K562 (cell line): ENCODE measurements at regions not wholly inside any gene's neighbourhood (a gene's known extent, or its start where the extent isn't known, plus 50 kb on each side); places are given as distances from the start of the nearest gene placed in this dataset.

Experiments used
- ATAC-seq: fragments of 200-7000 bp; cut with Tn5 transposase; 3 replicates; pipeline ENCODE4 v1.9.1; 2020; ENCODE audit warnings: moderate library complexity
- BruUV-seq: library from RNA; stranded (reverse); fragments of 400-500 nt; replicated peaks from 2 replicates; lab custom pipeline; 2021; lab: Mats Ljungman, UMichigan
- CTCF ChIA-PET: fragments of 300-600 bp; formaldehyde crosslinking; extraction: SDS; loops from one replicate; lab custom pipeline; 2021; ENCODE audit warnings: low intra/inter-chr PET ratio; lab: Yijun Ruan, JAX
- POLR2A ChIA-PET: fragments of 300-600, 350-650 bp; sonication (Branson Sonifier 250); formaldehyde crosslinking; extraction: SDS; loops from one replicate; lab custom pipeline; 2021; ENCODE audit warnings: antibody characterized with exemption, inconsistent platforms; lab: Yijun Ruan, JAX
- DNase-seq, 4 experiments: peaks; one replicate each; pipeline versions ENCODE4 v3.0.0 to v3.0.0-alpha.2; 2011 to 2018; ENCODE audit warnings: low spot score in 3 of 4, mixed read lengths in 3 of 4; ENCODE audit errors: extremely low read depth in 1 of 4
- FAIRE-seq: peaks from 2 replicates; lab custom pipeline; 2011; peaks lifted over from hg19 to GRCh38; lab: Jason Lieb, UNC
- H2AFZ ChIP-seq: 2 replicates; pipeline ENCODE4 v1.6.0; 2011; ENCODE audit warnings: low read depth, low read length, control low read depth, inconsistent platforms
- H3K27ac ChIP-seq: fragments of 200-600 bp; 3 replicates; pipeline ENCODE4 v1.8.0; 2011; ENCODE audit warnings: low read depth, mild to moderate bottlenecking, control low read depth, inconsistent platforms, low read length, moderate library complexity, mixed read lengths; ENCODE audit errors: extremely low read depth
- H3K27me3 ChIP-seq, 2 experiments: fragments of 300-600 bp in 1 of 2; 2 replicates in 1 of 2; 3 replicates in 1 of 2; pipeline versions ENCODE4 v1.6.0 to v1.8.0; 2011; ENCODE audit warnings: inconsistent platforms in 2 of 2, low read length in 2 of 2, mild to moderate bottlenecking in 1 of 2, mixed read lengths in 1 of 2, moderate library complexity in 1 of 2; ENCODE audit not compliant: control insufficient read depth in 2 of 2, insufficient read depth in 2 of 2
- H3K36me3 ChIP-seq: fragments of 300-600 bp; 3 replicates; pipeline ENCODE4 v1.8.0; 2011; ENCODE audit warnings: mild to moderate bottlenecking, low read length, inconsistent platforms; ENCODE audit not compliant: control insufficient read depth, insufficient read depth
- H3K4me1 ChIP-seq, 2 experiments: fragments of 200-600 bp in 1 of 2; replicated peaks in 1 of 2; 2 replicates in 1 of 2; 3 replicates in 1 of 2; pipeline versions ENCODE4 v1.5.1 to v1.8.0; 2011; ENCODE audit warnings: inconsistent platforms in 2 of 2, low read length in 2 of 2, mild to moderate bottlenecking in 1 of 2, mixed read lengths in 1 of 2, moderate library complexity in 1 of 2; ENCODE audit not compliant: control insufficient read depth in 2 of 2, insufficient read depth in 2 of 2
- H3K4me2 ChIP-seq: 2 replicates; pipeline ENCODE4 v1.6.1; 2011; ENCODE audit warnings: low read length, control low read depth, inconsistent platforms, mixed read lengths; ENCODE audit not compliant: insufficient read depth
- H3K4me3 ChIP-seq: fragments of 200-600 bp; sonication (generic), shearing (Covaris generic); 2 replicates; pipeline ENCODE4 v1.5.1; 2016; ENCODE audit warnings: control low read depth, inconsistent platforms
- H3K79me2 ChIP-seq: fragments of 200-600 bp; 3 replicates; pipeline ENCODE4 v1.8.0; 2011; ENCODE audit warnings: low read length, inconsistent platforms; ENCODE audit not compliant: control insufficient read depth, insufficient read depth
- H3K9ac ChIP-seq, 2 experiments: 2 replicates each; pipeline versions ENCODE4 v1.6.0 to v1.6.1; 2011; ENCODE audit warnings: low read depth in 2 of 2, low read length in 2 of 2, control low read depth in 1 of 2, inconsistent platforms in 1 of 2, mild to moderate bottlenecking in 1 of 2, mixed read lengths in 1 of 2; ENCODE audit not compliant: insufficient read depth in 1 of 2
- H3K9me1 ChIP-seq: one replicate; pipeline ENCODE4 v1.6.0; 2011; ENCODE audit warnings: inconsistent platforms, mild to moderate bottlenecking, low read length, moderate library complexity; ENCODE audit not compliant: control insufficient read depth, insufficient read depth
- H3K9me3 ChIP-seq: replicated peaks from 2 replicates; pipeline ENCODE4 v1.5.1; 2011; ENCODE audit warnings: low read depth, low read length, inconsistent platforms; ENCODE audit not compliant: control insufficient read depth, insufficient read depth
- H4K20me1 ChIP-seq: replicated peaks from 2 replicates; pipeline ENCODE4 v1.6.1; 2011; ENCODE audit warnings: low read length, inconsistent platforms, mixed read lengths; ENCODE audit not compliant: control insufficient read depth, insufficient read depth
- CBFB ChIP-seq: sonication (generic); formaldehyde crosslinking; IDR thresholded peaks from 2 replicates; pipeline ENCODE4 v1.4.0; 2020; ENCODE audit warnings: mild to moderate bottlenecking, missing genetic modification reagents
- FOXJ2 ChIP-seq: fragments of 200-800 bp; sonication (Bioruptor generic); IDR thresholded peaks from 2 replicates; pipeline ENCODE4 v1.6.1; 2016; ENCODE audit warnings: missing genetic modification characterization, missing compliant biosample characterization
- LARP7 ChIP-seq: fragments of 450-650 bp; IDR thresholded peaks from 2 replicates; pipeline ENCODE4 v1.6.1; 2016
- NCOA2 ChIP-seq, 2 experiments: fragments of 450-650 bp; IDR thresholded peaks; 2 replicates each; pipeline ENCODE4 v1.6.1; 2018; ENCODE audit warnings: mild to moderate bottlenecking in 2 of 2, moderate library complexity in 1 of 2; ENCODE audit not compliant: partially characterized antibody in 2 of 2
- POU5F1 ChIP-seq: fragments of 150-350 bp; IDR thresholded peaks from 2 replicates; pipeline ENCODE4 v1.6.1; 2014; ENCODE audit warnings: borderline replicate concordance, low read length, low read depth, mild to moderate bottlenecking; ENCODE audit not compliant: partially characterized antibody
- RFX5 ChIP-seq: IDR thresholded peaks from 2 replicates; pipeline ENCODE4 v1.6.1; 2011; ENCODE audit warnings: low read depth, mild to moderate bottlenecking, improper control_type of control experiment, low read length
- RUNX1 ChIP-seq: sonication (generic); IDR thresholded peaks from 2 replicates; pipeline ENCODE4 v1.6.1; 2016; ENCODE audit warnings: antibody characterized with exemption, low read depth
- XRCC3 ChIP-seq: fragments of 450-650 bp; IDR thresholded peaks from 2 replicates; pipeline ENCODE4 v1.6.1; 2017; ENCODE audit warnings: mild to moderate bottlenecking, moderate library complexity
- ZNF23 ChIP-seq: fragments of 250-450 bp; sonication (Bioruptor Pico); IDR thresholded peaks from 2 replicates; pipeline ENCODE4 v1.4.0; 2020; ENCODE audit warnings: mild to moderate bottlenecking
- WGBS: fragments of 100-300 bp; shearing (Covaris generic); methylation state at CpG from one replicate; pipeline ENCODE4 v1.1.6; 2016; ENCODE audit warnings: low coverage, mixed read lengths; ENCODE audit not compliant: insufficient coverage; ENCODE audit errors: missing lambda C conversion rate; 5-methylcytosine and 5-hydroxymethylcytosine counted together
- in situ Hi-C: fragments of 300-500 bp; cut with MboI; formaldehyde crosslinking; loops from 4 replicates; pipeline ENCODE4 v1.15.0; 2018; ENCODE audit warnings: inconsistent platforms, mixed read lengths
- intact Hi-C: fragments of 100-400 bp; cut with micrococcal nuclease; formaldehyde crosslinking; loops from 2 replicates; pipeline ENCODE4 v1.14.2; 2022

DNA sequence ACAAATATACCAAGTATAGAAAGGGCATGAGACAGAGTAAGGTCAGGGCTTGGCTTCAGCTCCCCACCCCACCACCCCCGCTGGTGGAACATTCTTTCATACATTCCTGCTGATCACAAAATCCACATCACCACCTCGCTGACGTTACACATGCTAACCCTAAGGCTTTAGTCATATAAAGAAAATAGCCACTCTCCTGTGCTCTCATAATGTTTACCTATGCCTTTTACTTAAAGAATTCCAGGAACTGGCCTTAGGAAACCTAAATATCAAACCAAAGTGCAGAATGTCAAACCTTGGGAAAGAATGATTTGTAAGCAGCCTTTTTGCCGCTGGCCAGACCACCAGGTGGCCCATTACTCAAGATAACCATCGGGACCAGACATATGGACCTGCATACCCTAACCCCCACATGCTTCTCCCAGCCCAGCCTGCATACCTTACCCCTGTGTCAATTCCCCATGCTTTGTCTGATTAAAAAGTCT, 136.3 kb upstream of the SLC39A10 start (continued):
- TF ChIP-seq NCOA2 (IDR thresholded peaks at IDR 0.05; ENCODE audit: partially characterized antibody in 2 of 2) (no peak), ZNF23 (CRISPR knock-in tag) (no peak), POU5F1 (no peak), RUNX1 (no peak)
- TF ChIP-seq, all 486 proteins: peak for 2

DNA sequence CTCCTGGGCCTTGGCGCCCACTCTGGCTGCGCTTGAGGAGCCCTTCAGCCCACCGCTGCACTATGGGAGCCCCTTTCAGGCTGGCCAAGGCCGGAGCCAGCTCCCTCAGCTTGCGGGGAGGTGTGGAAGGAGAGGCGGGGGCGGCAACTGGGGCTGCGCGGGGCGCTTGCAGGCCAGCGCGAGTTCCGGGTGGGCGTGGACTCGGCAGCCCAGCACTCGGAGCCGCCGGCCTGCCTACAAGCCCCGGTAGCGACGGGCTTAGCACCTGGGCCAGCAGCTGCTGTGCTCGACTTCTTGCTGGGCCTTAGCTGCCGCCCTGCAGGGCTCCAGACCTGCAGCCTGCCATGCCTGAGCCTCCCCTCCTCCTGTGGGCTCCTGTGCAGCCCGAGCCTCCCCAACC, 141.5 kb upstream of the SLC39A10 start:
- H3K9me3 ChIP-seq: peaks cover 4% of the 10 kb centered on the region; the same call in 1 of the 2 replicates
- no peak overlapping the region for H3K9ac ChIP-seq
- H3K36me3 ChIP-seq: peaks cover 4% of the 10 kb centered on the region; the same call in 1 of the 3 replicates
- no TSS peak for BruUV-seq
- 100% methylated on average over 3 of the region's 24 CpGs for WGBS
- H3K79me2 ChIP-seq: no peaks in the 10 kb centered on the region
- TF ChIP-seq XRCC3 (no peak), FOXJ2 (tag) (no peak), RFX5 (no peak), CBFB (CRISPR knock-in tag) (no peak), LARP7 (no peak)
- intact Hi-C loops: no loop called here
- H3K27ac ChIP-seq: no peak overlapping the region
- DNase-seq: no peak
- H4K20me1 ChIP-seq: no peaks in the 10 kb centered on the region
- no peak for ATAC-seq
- H2AFZ ChIP-seq: no peak overlapping the region
- H3K4me3 ChIP-seq: no peak overlapping the region
- no peak overlapping the region for H3K4me2 ChIP-seq
- CTCF ChIA-PET: no interaction called here
- peaks cover 10 to 26% of the 10 kb centered on the region in 2 experiments for H3K4me1 ChIP-seq
- in situ Hi-C loops: no loop called here
- H3K27me3 ChIP-seq: no peaks in the 10 kb centered on the region
- H3K9me1 ChIP-seq: no peaks in the 10 kb centered on the region
- FAIRE-seq: no peak
- POLR2A ChIA-PET: no interaction called here
